H1 (cell line): ENCODE measurements at regions not wholly inside any gene's neighbourhood (a gene's known extent, or its start where the extent isn't known, plus 50 kb on each side); places are given as distances from the start of the nearest gene placed in this dataset.

Source experiments
- BCL11A ChIP-seq, 2 experiments: IDR thresholded peaks; one replicate each; pipeline ENCODE4 v1.6.1; 2011; ENCODE audit warnings: low read depth in 2 of 2, low read length in 2 of 2, mild to moderate bottlenecking in 2 of 2
- CEBPB ChIP-seq: IDR thresholded peaks from 2 replicates; pipeline ENCODE4 v1.6.1; 2012; ENCODE audit warnings: low read depth, low read length
- RAD21 ChIP-seq, 2 experiments: IDR thresholded peaks in 1 of 2; conservative IDR thresholded peaks in 1 of 2; 2 replicates each; pipeline ENCODE4 v1.6.1; 2011; ENCODE audit warnings: low read depth in 2 of 2, low read length in 2 of 2, improper control_type of control experiment in 1 of 2, inconsistent platforms in 1 of 2, mild to moderate bottlenecking in 1 of 2, moderate library complexity in 1 of 2
- SAP30 ChIP-seq: fragments of 300-600 bp; sonication (generic); IDR thresholded peaks from 2 replicates; pipeline ENCODE4 v1.7.1; 2012; ENCODE audit warnings: low read length, moderate library complexity, mild to moderate bottlenecking, inconsistent platforms; ENCODE audit not compliant: insufficient read depth, insufficient replicate concordance
- SIX5 ChIP-seq: IDR thresholded peaks from 2 replicates; pipeline ENCODE4 v1.6.1; 2011; ENCODE audit warnings: mild to moderate bottlenecking, low read depth, low read length
- ZNF274 ChIP-seq: IDR thresholded peaks from 2 replicates; pipeline ENCODE4 v1.7.0; 2012; ENCODE audit warnings: low read length, borderline replicate concordance; ENCODE audit errors: extremely low read depth
- TF ChIP-seq, protein P1 (sequence below): IDR thresholded peaks from 2 replicates; pipeline ENCODE4 v1.6.1; 2012; ENCODE audit warnings: low read length, inconsistent platforms

DNA sequence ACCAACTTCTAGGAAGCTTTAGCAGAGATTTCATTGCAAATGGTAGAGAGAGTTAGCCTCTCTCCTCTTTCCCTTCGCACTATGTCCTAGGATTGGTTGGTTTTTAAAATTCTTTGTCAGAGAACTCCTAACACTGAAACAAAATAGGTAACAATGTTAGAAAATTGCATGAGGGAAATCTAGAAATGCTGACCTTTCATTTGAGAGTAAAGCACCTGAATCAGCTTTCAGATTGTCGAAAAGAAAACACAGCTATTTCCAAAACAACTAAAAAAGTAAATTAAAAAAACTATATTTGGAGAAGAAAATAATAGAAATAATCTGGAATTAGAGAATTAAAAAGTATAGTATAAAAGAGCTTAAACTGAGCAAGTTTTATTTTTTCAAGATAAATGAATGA, 108.1 kb upstream of the GK2 start (continued):
- TF ChIP-seq, protein P1, sequence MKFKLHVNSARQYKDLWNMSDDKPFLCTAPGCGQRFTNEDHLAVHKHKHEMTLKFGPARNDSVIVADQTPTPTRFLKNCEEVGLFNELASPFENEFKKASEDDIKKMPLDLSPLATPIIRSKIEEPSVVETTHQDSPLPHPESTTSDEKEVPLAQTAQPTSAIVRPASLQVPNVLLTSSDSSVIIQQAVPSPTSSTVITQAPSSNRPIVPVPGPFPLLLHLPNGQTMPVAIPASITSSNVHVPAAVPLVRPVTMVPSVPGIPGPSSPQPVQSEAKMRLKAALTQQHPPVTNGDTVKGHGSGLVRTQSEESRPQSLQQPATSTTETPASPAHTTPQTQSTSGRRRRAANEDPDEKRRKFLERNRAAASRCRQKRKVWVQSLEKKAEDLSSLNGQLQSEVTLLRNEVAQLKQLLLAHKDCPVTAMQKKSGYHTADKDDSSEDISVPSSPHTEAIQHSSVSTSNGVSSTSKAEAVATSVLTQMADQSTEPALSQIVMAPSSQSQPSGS = no peak
- TF ChIP-seq RAD21 (IDR thresholded peaks at IDR 0.05 in 1 of 2, conservative IDR thresholded peaks at IDR 0.05 in 1 of 2; ENCODE audit: low read depth in 2 of 2, low read length in 2 of 2) = no peak
- no peak for TF ChIP-seq BCL11A (IDR thresholded peaks at IDR 0.05; ENCODE audit: low read depth in 2 of 2, low read length in 2 of 2)
- TF ChIP-seq CEBPB = no peak
- no peak for TF ChIP-seq SAP30
- TF ChIP-seq ZNF274 = no peak
- no peak for TF ChIP-seq SIX5
- TF ChIP-seq, all 59 proteins: peak for 0
